ENCODE measurements at regions not wholly inside any gene's neighbourhood (a gene's known extent, or its start where the extent isn't known, plus 50 kb on each side); places are given as distances from the start of the nearest gene placed in this dataset.
"Not testable (repeated sequence)": the region's sequence is repeated elsewhere in the genome, so short reads cannot be mapped to it uniquely, and the experiment has no call there.

- DNase-seq = no peak
These were observed 53.8 kb upstream of the DCP1A start for GRCh38 chr3:53401154-53401553.

GRCh38 chr3:53402326-53402725 is 55.0 kb upstream of the DCP1A start:
- no peak for DNase-seq

- DNase-seq = no peak
These were observed 64.0 kb upstream of the DCP1A start for GRCh38 chr3:53411371-53411770.

- peak in 1 of 2 experiments; percentile 7 for DNase-seq
These were observed 65.6 kb upstream of the DCP1A start for GRCh38 chr3:53412953-53413352.

GRCh38 chr3:53416530-53416929 is 69.2 kb upstream of the DCP1A start:
- no peak for DNase-seq

- DNase-seq = no peak
These were observed 73.5 kb upstream of the DCP1A start for GRCh38 chr3:53420831-53421230.

- DNase-seq = no peak
These were observed 71.3 kb upstream of the CACNA1D start for GRCh38 chr3:53422954-53423698.

- no peak for DNase-seq
These were observed 68.5 kb upstream of the CACNA1D start for GRCh38 chr3:53425936-53426335.

- DNase-seq = no peak
These were observed 67.5 kb upstream of the CACNA1D start for GRCh38 chr3:53426918-53427317.

- DNase-seq = no peak
These were observed 57.6 kb upstream of the CACNA1D start for GRCh38 chr3:53436828-53437227.

GRCh38 chr3:53442863-53443262 is 51.5 kb upstream of the CACNA1D start:
- DNase-seq = not testable (repeated sequence)

Measured in Kasumi-1 (cell line).